IMR-90 (cell line): ENCODE measurements at regions not wholly inside any gene's neighbourhood (a gene's known extent, or its start where the extent isn't known, plus 50 kb on each side); places are given as distances from the start of the nearest gene placed in this dataset.

Experiments used
- ATAC-seq: fragments of 200-7000 bp; cut with Tn5 transposase; 2 replicates; pipeline ENCODE4 v1.9.1; 2020; ENCODE audit warnings: low read depth, mild to moderate bottlenecking, moderate library complexity
- BruUV-seq: library from RNA; stranded (reverse); fragments of 400-500 nt; replicated peaks from 2 replicates; lab custom pipeline; 2021; lab: Mats Ljungman, UMichigan
- CTCF ChIA-PET: fragments of 300-600 bp; formaldehyde crosslinking; extraction: SDS; loops from one replicate; lab custom pipeline; 2021; ENCODE audit warnings: antibody characterized with exemption; lab: Yijun Ruan, JAX
- POLR2A ChIA-PET: fragments of 300-600 bp; sonication (Branson Sonifier 250); formaldehyde crosslinking; loops from one replicate; lab custom pipeline; 2022; ENCODE audit warnings: antibody characterized with exemption; ENCODE audit not compliant: unreplicated experiment; lab: Charles Lee
- DNase-seq: peaks from one replicate; pipeline ENCODE4 v3.0.0; 2013
- H2AFZ ChIP-seq: replicated peaks from 2 replicates; pipeline ENCODE3; 2013; ENCODE audit warnings: low read length, mild to moderate bottlenecking; ENCODE audit not compliant: poor library complexity
- H2AK5ac ChIP-seq: 2 replicates; pipeline ENCODE4 v1.6.1; 2013; ENCODE audit warnings: low read depth, low read length, inconsistent platforms
- H2AK9ac ChIP-seq: replicated peaks from 2 replicates; pipeline ENCODE3; 2013; ENCODE audit warnings: mild to moderate bottlenecking, low read depth, low read length, moderate library complexity; ENCODE audit not compliant: poor library complexity
- H2BK120ac ChIP-seq: 2 replicates; pipeline ENCODE4 v1.6.1; 2013; ENCODE audit warnings: low read depth, low read length, inconsistent platforms
- H2BK15ac ChIP-seq: 3 replicates; pipeline ENCODE4 v1.6.1; 2013; ENCODE audit warnings: low read depth, low read length, inconsistent platforms
- H2BK20ac ChIP-seq: 2 replicates; pipeline ENCODE4 v1.6.1; 2013; ENCODE audit warnings: low read depth, mild to moderate bottlenecking, inconsistent platforms, low read length, moderate library complexity
- H2BK5ac ChIP-seq: 2 replicates; pipeline ENCODE4 v1.6.1; 2013; ENCODE audit warnings: mild to moderate bottlenecking, low read depth, low read length, inconsistent platforms; ENCODE audit not compliant: poor library complexity, severe bottlenecking
- H3K14ac ChIP-seq: replicated peaks from 2 replicates; pipeline ENCODE4 v1.6.1; 2013; ENCODE audit warnings: low read depth, low read length, inconsistent platforms
- H3K18ac ChIP-seq: 2 replicates; pipeline ENCODE4 v1.6.1; 2013; ENCODE audit warnings: low read depth, low read length, control low read depth
- H3K23ac ChIP-seq: 2 replicates; pipeline ENCODE4 v1.6.1; 2013; ENCODE audit warnings: low read depth, low read length, inconsistent platforms
- H3K27ac ChIP-seq: 2 replicates; pipeline ENCODE4 v1.5.1; 2013; ENCODE audit warnings: mild to moderate bottlenecking, control low read depth, low read length; ENCODE audit not compliant: insufficient read depth
- H3K27me3 ChIP-seq: 2 replicates; pipeline ENCODE4 v1.6.1; 2013; ENCODE audit warnings: low read length; ENCODE audit not compliant: control insufficient read depth, insufficient read depth
- H3K36me3 ChIP-seq: 2 replicates; pipeline ENCODE4 v1.6.1; 2013; ENCODE audit warnings: low read length, mixed read lengths; ENCODE audit not compliant: control insufficient read depth, insufficient read depth
- H3K4ac ChIP-seq: 2 replicates; pipeline ENCODE4 v1.6.1; 2013; ENCODE audit warnings: low read depth, low read length, inconsistent platforms
- H3K4me1 ChIP-seq: 2 replicates; pipeline ENCODE4 v1.6.1; 2013; ENCODE audit warnings: low read length, mixed read lengths; ENCODE audit not compliant: control insufficient read depth, insufficient read depth
- H3K4me2 ChIP-seq: 2 replicates; pipeline ENCODE4 v1.6.1; 2013; ENCODE audit warnings: low read depth, mild to moderate bottlenecking, control low read depth, low read length, moderate library complexity
- H3K4me3 ChIP-seq: 2 replicates; pipeline ENCODE4 v1.5.1; 2013; ENCODE audit warnings: low read depth, mild to moderate bottlenecking, control low read depth, low read length, moderate library complexity; ENCODE audit not compliant: insufficient read depth
- H3K56ac ChIP-seq: 2 replicates; pipeline ENCODE4 v1.6.1; 2013; ENCODE audit warnings: low read length, inconsistent platforms; ENCODE audit not compliant: insufficient read depth; ENCODE audit errors: extremely low read depth
- H3K79me1 ChIP-seq, 2 experiments: 2 replicates each; pipeline ENCODE4 v1.6.1; 2013; ENCODE audit warnings: low read length in 2 of 2, inconsistent platforms in 1 of 2, low read depth in 1 of 2
- H3K9ac ChIP-seq: 2 replicates; pipeline ENCODE4 v1.6.1; 2013; ENCODE audit warnings: low read depth, low read length, control low read depth
- H3K9me1 ChIP-seq: 2 replicates; pipeline ENCODE4 v1.6.1; 2013; ENCODE audit warnings: low read length, inconsistent platforms; ENCODE audit not compliant: insufficient read depth
- H3K9me3 ChIP-seq: 2 replicates; pipeline ENCODE4 v1.6.1; 2013; ENCODE audit warnings: low read length; ENCODE audit not compliant: control insufficient read depth, insufficient read depth
- H4K20me1 ChIP-seq: 2 replicates; pipeline ENCODE4 v1.6.1; 2013; ENCODE audit warnings: low read length, inconsistent platforms; ENCODE audit not compliant: insufficient read depth
- H4K5ac ChIP-seq: 2 replicates; pipeline ENCODE4 v1.6.1; 2013; ENCODE audit warnings: mild to moderate bottlenecking, low read depth, low read length, control low read depth
- H4K8ac ChIP-seq, 2 experiments: 2 replicates each; pipeline ENCODE4 v1.6.1; 2013; ENCODE audit warnings: low read depth in 2 of 2, low read length in 2 of 2, control low read depth in 1 of 2, inconsistent platforms in 1 of 2
- H4K91ac ChIP-seq: 2 replicates; pipeline ENCODE4 v1.6.1; 2013; ENCODE audit warnings: low read depth, low read length, inconsistent platforms; ENCODE audit not compliant: insufficient read depth
- NFE2L2 ChIP-seq: fragments of 150-350 bp; IDR thresholded peaks from 2 replicates; pipeline ENCODE4 v1.6.1; 2016; ENCODE audit warnings: low read depth, mild to moderate bottlenecking, low read length
- RAD21 ChIP-seq: IDR thresholded peaks from 2 replicates; pipeline ENCODE4 v1.6.1; 2012; ENCODE audit warnings: low read length, improper control_type of control experiment
- WGBS, 2 experiments: methylation state at CpG; one replicate each; pipeline versions ENCODE4 v1.1.5 to v1.1.7; 2013; ENCODE audit warnings: missing lambda C conversion rate in 2 of 2; ENCODE audit not compliant: insufficient read length in 1 of 2; ENCODE audit errors: extremely low coverage in 2 of 2; 5-methylcytosine and 5-hydroxymethylcytosine counted together
- dilution Hi-C: fragments of 300-500 bp; cut with HindIII; formaldehyde crosslinking; loops from one replicate; pipeline ENCODE4 v1.14.3; 2018; ENCODE audit warnings: low sequenced_read_pairs; ENCODE audit not compliant: unreplicated experiment
- in situ Hi-C: fragments of 300-500 bp; cut with MboI; formaldehyde crosslinking; loops from 3 replicates; pipeline ENCODE4 v1.14.3; 2019; ENCODE audit warnings: low sequenced_read_pairs, inconsistent platforms, mixed read lengths
- intact Hi-C: fragments of 100-400 bp; cut with micrococcal nuclease; formaldehyde crosslinking; loops from 2 replicates; pipeline ENCODE4 v1.10.0; 2022

GRCh38 chr21:35980821-35981220 is 79.5 kb downstream of the SETD4 start:
- no peak overlapping the region for H3K23ac ChIP-seq
- no peak overlapping the region for H4K8ac ChIP-seq
- no peak overlapping the region for H3K4me2 ChIP-seq
- BruUV-seq, result no TSS peak
- no peak overlapping the region for H2BK20ac ChIP-seq
- H3K4me1 ChIP-seq, result no peaks in the 10 kb centered on the region
- H3K4ac ChIP-seq, result no peak overlapping the region
- no peak overlapping the region for H4K91ac ChIP-seq
- no peaks in the 10 kb centered on the region for H3K9me1 ChIP-seq
- no peak overlapping the region for H2BK5ac ChIP-seq
- POLR2A ChIA-PET, result interaction anchor here (0.7 kb wide), 1 partner anchor 754 kb away, joined by 4 read pairs; no protein-coding TSS in a partner anchor
- H4K20me1 ChIP-seq, result no peaks in the 10 kb centered on the region
- WGBS, 2 experiments, result no CpG with 5 or more reads among the region's 5 CpGs
- intact Hi-C loops (no loop called here), in situ Hi-C loops (no loop called here), dilution Hi-C loops (no loop called here)
- H3K18ac ChIP-seq, result no peak overlapping the region
- H4K5ac ChIP-seq, result no peak overlapping the region
- ATAC-seq (no peak), DNase-seq (no peak)
- H3K9me3 ChIP-seq, result peaks cover 14% of the 10 kb centered on the region
- peaks cover 46% of the 10 kb centered on the region for H3K27me3 ChIP-seq
- no peaks in the 10 kb centered on the region for H3K79me1 ChIP-seq
- H3K27ac ChIP-seq, result no peak overlapping the region
- H2BK120ac ChIP-seq, result no peak overlapping the region
- H2BK15ac ChIP-seq, result no peak overlapping the region
- no peak overlapping the region for H2AK9ac ChIP-seq
- H2AK5ac ChIP-seq, result no peak overlapping the region
- H3K56ac ChIP-seq, result no peak overlapping the region
- H3K36me3 ChIP-seq, result no peaks in the 10 kb centered on the region
- CTCF ChIA-PET, result no interaction called here
- H2AFZ ChIP-seq, result no peak overlapping the region
- TF ChIP-seq RAD21 (no peak), NFE2L2 (no peak)
- no peak overlapping the region for H3K4me3 ChIP-seq
- no peak overlapping the region for H3K14ac ChIP-seq
- no peak overlapping the region for H3K9ac ChIP-seq
